ENCODE measurements at regions not wholly inside any gene's neighbourhood (a gene's known extent, or its start where the extent isn't known, plus 50 kb on each side); places are given as distances from the start of the nearest gene placed in this dataset.

GRCh38 chr12:91561301-91561957, 378.8 kb upstream of the DCN start:
- no peak for DNase-seq (ENCODE audit: low read depth)
- TF ChIP-seq, protein P1, sequence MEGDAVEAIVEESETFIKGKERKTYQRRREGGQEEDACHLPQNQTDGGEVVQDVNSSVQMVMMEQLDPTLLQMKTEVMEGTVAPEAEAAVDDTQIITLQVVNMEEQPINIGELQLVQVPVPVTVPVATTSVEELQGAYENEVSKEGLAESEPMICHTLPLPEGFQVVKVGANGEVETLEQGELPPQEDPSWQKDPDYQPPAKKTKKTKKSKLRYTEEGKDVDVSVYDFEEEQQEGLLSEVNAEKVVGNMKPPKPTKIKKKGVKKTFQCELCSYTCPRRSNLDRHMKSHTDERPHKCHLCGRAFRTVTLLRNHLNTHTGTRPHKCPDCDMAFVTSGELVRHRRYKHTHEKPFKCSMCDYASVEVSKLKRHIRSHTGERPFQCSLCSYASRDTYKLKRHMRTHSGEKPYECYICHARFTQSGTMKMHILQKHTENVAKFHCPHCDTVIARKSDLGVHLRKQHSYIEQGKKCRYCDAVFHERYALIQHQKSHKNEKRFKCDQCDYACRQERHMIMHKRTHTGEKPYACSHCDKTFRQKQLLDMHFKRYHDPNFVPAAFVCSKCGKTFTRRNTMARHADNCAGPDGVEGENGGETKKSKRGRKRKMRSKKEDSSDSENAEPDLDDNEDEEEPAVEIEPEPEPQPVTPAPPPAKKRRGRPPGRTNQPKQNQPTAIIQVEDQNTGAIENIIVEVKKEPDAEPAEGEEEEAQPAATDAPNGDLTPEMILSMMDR (conservative IDR thresholded peaks at IDR 0.05; ENCODE audit: low read depth, low read length): no peak
- H3K4me3 ChIP-seq (ENCODE audit: low read depth, low read length): no peak overlapping the region

DNA sequence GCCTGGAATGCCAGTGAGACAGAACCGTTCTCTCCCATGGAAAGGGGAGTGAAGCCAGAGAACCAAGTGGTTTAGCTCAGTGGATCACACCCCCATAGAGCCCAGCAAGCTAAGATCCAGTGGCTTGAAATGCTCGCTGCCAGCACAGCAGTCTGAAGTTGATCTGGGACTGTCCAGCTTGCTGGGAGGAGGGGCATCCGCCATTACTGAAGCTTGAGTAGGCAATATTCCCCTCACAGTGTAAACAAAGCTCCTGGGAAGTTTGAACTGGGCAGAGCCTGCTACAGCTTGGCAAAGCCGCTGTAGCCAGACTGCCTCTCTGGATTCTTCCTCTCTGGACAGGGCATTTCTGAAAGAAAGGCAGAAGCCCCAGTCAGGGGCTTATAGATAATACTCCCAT, 374.3 kb upstream of the DCN start:
- DNase-seq (ENCODE audit: low read depth): no peak
- TF ChIP-seq, protein P1 (conservative IDR thresholded peaks at IDR 0.05; ENCODE audit: low read depth, low read length): no peak
- no peak overlapping the region for H3K4me3 ChIP-seq (ENCODE audit: low read depth, low read length)

GRCh38 chr12:91555436-91556415, 373.1 kb upstream of the DCN start:
- DNase-seq (ENCODE audit: low read depth): no peak
- TF ChIP-seq, protein P1 (conservative IDR thresholded peaks at IDR 0.05; ENCODE audit: low read depth, low read length): no peak
- no peak overlapping the region for H3K4me3 ChIP-seq (ENCODE audit: low read depth, low read length)

- no peak overlapping the region for H3K4me3 ChIP-seq (ENCODE audit: low read depth, low read length)
- no peak for DNase-seq (ENCODE audit: low read depth)
- TF ChIP-seq, protein P1 (conservative IDR thresholded peaks at IDR 0.05; ENCODE audit: low read depth, low read length): no peak
These were observed 369.3 kb upstream of the DCN start for GRCh38 chr12:91551927-91552326.

DNA sequence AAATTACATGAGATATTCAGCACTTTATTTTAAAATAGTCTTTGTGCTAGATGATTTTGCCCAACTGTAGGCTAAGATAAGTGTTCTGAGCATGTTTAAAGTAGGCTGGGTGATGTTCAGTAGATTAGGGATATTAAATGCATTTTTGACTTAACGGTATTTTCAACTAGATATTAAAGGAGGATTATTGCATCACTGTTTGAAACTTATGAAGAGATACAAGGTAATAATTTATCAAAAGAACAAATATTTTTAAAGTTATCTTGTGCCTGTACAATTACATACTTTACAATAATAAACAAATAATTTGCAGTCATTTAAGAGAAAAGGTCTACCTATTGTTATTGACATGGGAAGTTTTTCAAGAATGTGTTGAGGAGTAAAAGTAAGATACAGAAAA, 368.6 kb upstream of the DCN start:
- H3K4me3 ChIP-seq (ENCODE audit: low read depth, low read length): no peak overlapping the region
- DNase-seq (ENCODE audit: low read depth): no peak
- TF ChIP-seq, protein P1 (conservative IDR thresholded peaks at IDR 0.05; ENCODE audit: low read depth, low read length): no peak

- TF ChIP-seq, protein P1 (conservative IDR thresholded peaks at IDR 0.05; ENCODE audit: low read depth, low read length): no peak
- H3K4me3 ChIP-seq (ENCODE audit: low read depth, low read length): no peak overlapping the region
- DNase-seq (ENCODE audit: low read depth): no peak
These were observed 360.0 kb upstream of the DCN start for GRCh38 chr12:91542666-91543065.

Measured in choroid plexus epithelial cell (primary cell).